IPS DF 4.7 (cell line): ENCODE measurements at regions not wholly inside any gene's neighbourhood (a gene's known extent, or its start where the extent isn't known, plus 50 kb on each side); places are given as distances from the start of the nearest gene placed in this dataset.
A peak's percentile ranks its signal among the peaks of the same experiment; 100 is the strongest.
"Not testable (repeated sequence)": the region's sequence is repeated elsewhere in the genome, so short reads cannot be mapped to it uniquely, and the experiment has no call there.

ENCODE experiments used
- DNase-seq: peaks from one replicate; pipeline ENCODE4 v3.0.0-alpha.2; 2013; ENCODE audit warnings: low spot score; ENCODE audit errors: extremely low read depth

GRCh38 chr3:117003501-117003900 is 293.9 kb downstream of the TUSC7 start:
- DNase-seq: no peak

- DNase-seq: no peak
Observed at GRCh38 chr3:117005274-117005673, 295.7 kb downstream of the TUSC7 start.

GRCh38 chr3:117005911-117006522 is 296.4 kb downstream of the TUSC7 start:
- DNase-seq: no peak

GRCh38 chr3:117010318-117010717 is 300.7 kb downstream of the TUSC7 start:
- no peak for DNase-seq

- no peak for DNase-seq
Observed at GRCh38 chr3:117011687-117012250, 302.2 kb downstream of the TUSC7 start.

- no peak for DNase-seq
Observed at GRCh38 chr3:117016378-117016777, 306.8 kb downstream of the TUSC7 start.

- DNase-seq: no peak
Observed at GRCh38 chr3:117017135-117017894, 307.7 kb downstream of the TUSC7 start.

GRCh38 chr3:117018655-117019054 is 309.1 kb downstream of the TUSC7 start:
- no peak for DNase-seq

GRCh38 chr3:117019082-117019713 is 309.6 kb downstream of the TUSC7 start:
- peak; percentile 28 for DNase-seq

- no peak for DNase-seq
Observed at GRCh38 chr3:117026401-117026800, 316.8 kb downstream of the TUSC7 start.

- DNase-seq: no peak
Observed at GRCh38 chr3:117035745-117036144, 326.2 kb downstream of the TUSC7 start.

GRCh38 chr3:117036259-117036799 is 326.8 kb downstream of the TUSC7 start:
- DNase-seq: no peak

- DNase-seq: peak; percentile 64
Observed at GRCh38 chr3:117045143-117045542, 335.6 kb downstream of the TUSC7 start.

GRCh38 chr3:117047951-117048705 is 338.5 kb downstream of the TUSC7 start:
- no peak for DNase-seq

GRCh38 chr3:117052395-117052794 is 342.8 kb downstream of the TUSC7 start:
- DNase-seq: no peak

- DNase-seq: no peak
Observed at GRCh38 chr3:117054556-117054955, 345.0 kb downstream of the TUSC7 start.

GRCh38 chr3:117056946-117057345 is 347.4 kb downstream of the TUSC7 start:
- not testable (repeated sequence) for DNase-seq

- DNase-seq: no peak
Observed at GRCh38 chr3:117059067-117059955, 349.7 kb downstream of the TUSC7 start.

- DNase-seq: no peak
Observed at GRCh38 chr3:117059956-117060270, 350.3 kb downstream of the TUSC7 start.

GRCh38 chr3:117063930-117064329 is 354.4 kb downstream of the TUSC7 start:
- no peak for DNase-seq
